Left lung (tissue), 4 donors: ENCODE measurements at regions not wholly inside any gene's neighbourhood (a gene's known extent, or its start where the extent isn't known, plus 50 kb on each side); places are given as distances from the start of the nearest gene placed in this dataset.

ENCODE experiments used
- ATAC-seq: fragments of 200-7000 bp; cut with Tn5 transposase; one replicate; pipeline ENCODE4 v1.9.1; 2020; ENCODE audit warnings: moderate library complexity
- DNase-seq, 4 donors: peaks; one replicate each; pipeline ENCODE4 v3.0.0-alpha.2; 2013 to 2020
- H3K27ac ChIP-seq, 2 donors: fragments of 200-600 bp; sonication (generic) in 1 of 2; one replicate each; pipeline versions ENCODE4 v1.5.0 to v1.8.0; 2020 to 2021
- H3K27me3 ChIP-seq, 2 donors: fragments of 200-600 bp; sonication (generic) in 1 of 2; one replicate each; pipeline versions ENCODE4 v1.5.0 to v1.8.0; 2020 to 2021
- H3K36me3 ChIP-seq, 2 donors: fragments of 200-600 bp; sonication (generic) in 1 of 2; one replicate each; pipeline versions ENCODE4 v1.5.0 to v1.8.0; 2020 to 2021
- H3K4me1 ChIP-seq, 2 donors: fragments of 200-600 bp; one replicate each; pipeline ENCODE4 v1.8.0; 2021
- H3K4me3 ChIP-seq, 2 donors: fragments of 200-600 bp; sonication (generic) in 1 of 2; one replicate each; pipeline versions ENCODE4 v1.5.0 to v1.8.0; 2020 to 2021; ENCODE audit warnings: mild to moderate bottlenecking in 1 of 2
- H3K9me3 ChIP-seq, 2 donors: fragments of 200-600 bp; sonication (generic) in 1 of 2; one replicate each; pipeline versions ENCODE4 v1.5.0 to v1.8.0; 2020 to 2021
- CTCF ChIP-seq, 2 donors: fragments of 200-600 bp; sonication (generic) in 1 of 2; IDR thresholded peaks; one replicate each; pipeline versions ENCODE4 v1.5.0 to v1.8.0; 2021; ENCODE audit warnings: antibody characterized with exemption in 2 of 2
- intact Hi-C, 2 donors: fragments of 100-400 bp; cut with DNase I; formaldehyde crosslinking; loops; one replicate each; pipeline versions ENCODE4 v1.11.2 to v1.14.2; 2022
- donor health status: DM: no; HTN: yes; CAD: no.
- donor health status: DM: no; HTN: no; CAD: no.

GRCh38 chr4:59968796-59969195 is 1231.3 kb upstream of the ADGRL3 start:
- H3K4me3 ChIP-seq = no peak overlapping the region
- H3K9me3 ChIP-seq = no peaks in the 10 kb centered on the region
- H3K4me1 ChIP-seq = no peaks in the 10 kb centered on the region
- intact Hi-C loops = no loop called here
- no peak for ATAC-seq
- TF ChIP-seq CTCF (IDR thresholded peaks at IDR 0.05) = no peak
- H3K27me3 ChIP-seq = no peaks in the 10 kb centered on the region
- H3K27ac ChIP-seq = no peak overlapping the region
- no peaks in the 10 kb centered on the region for H3K36me3 ChIP-seq
- no peak for DNase-seq

- no peak overlapping the region for H3K27ac ChIP-seq
- H3K4me3 ChIP-seq = no peak overlapping the region
- ATAC-seq = peak; percentile 60
- no peaks in the 10 kb centered on the region for H3K4me1 ChIP-seq
- H3K27me3 ChIP-seq = no peaks in the 10 kb centered on the region
- intact Hi-C loops = no loop called here
- no peaks in the 10 kb centered on the region for H3K9me3 ChIP-seq
- no peak for DNase-seq
- H3K36me3 ChIP-seq = no peaks in the 10 kb centered on the region
- no peak for TF ChIP-seq CTCF (IDR thresholded peaks at IDR 0.05)
Measured at GRCh38 chr4:59969909-59970308, 1230.2 kb upstream of the ADGRL3 start.

- no peaks in the 10 kb centered on the region for H3K27me3 ChIP-seq
- no peaks in the 10 kb centered on the region for H3K36me3 ChIP-seq
- no peak for TF ChIP-seq CTCF (IDR thresholded peaks at IDR 0.05)
- H3K4me1 ChIP-seq = no peaks in the 10 kb centered on the region
- no peak for DNase-seq
- intact Hi-C loops = no loop called here
- no peak for ATAC-seq
- no peak overlapping the region for H3K27ac ChIP-seq
- H3K4me3 ChIP-seq = no peak overlapping the region
- H3K9me3 ChIP-seq = no peaks in the 10 kb centered on the region
Measured at GRCh38 chr4:59971952-59972351, 1228.2 kb upstream of the ADGRL3 start.

- DNase-seq (no peak), ATAC-seq (no peak)
- H3K4me3 ChIP-seq = no peak overlapping the region
- intact Hi-C loops = no loop called here
- no peaks in the 10 kb centered on the region for H3K9me3 ChIP-seq
- no peak overlapping the region for H3K27ac ChIP-seq
- H3K27me3 ChIP-seq = no peaks in the 10 kb centered on the region
- TF ChIP-seq CTCF (IDR thresholded peaks at IDR 0.05) = no peak
- H3K36me3 ChIP-seq = no peaks in the 10 kb centered on the region
- no peaks in the 10 kb centered on the region for H3K4me1 ChIP-seq
Measured at GRCh38 chr4:59973492-59973891, 1226.6 kb upstream of the ADGRL3 start.

- H3K27me3 ChIP-seq = no peaks in the 10 kb centered on the region
- H3K4me3 ChIP-seq = no peak overlapping the region
- no peak for TF ChIP-seq CTCF (IDR thresholded peaks at IDR 0.05)
- H3K4me1 ChIP-seq = no peaks in the 10 kb centered on the region
- intact Hi-C loops = no loop called here
- DNase-seq (peak in 2 of 4 donors; percentile 4 to 36), ATAC-seq (peak; percentile 86)
- H3K36me3 ChIP-seq = no peaks in the 10 kb centered on the region
- peak overlapping the region in 1 of 2 donors; percentile 39 for H3K27ac ChIP-seq
- H3K9me3 ChIP-seq = no peaks in the 10 kb centered on the region
Measured at GRCh38 chr4:59979061-59979460, 1221.1 kb upstream of the ADGRL3 start.
